SKM-1 (cell line): ENCODE measurements at regions not wholly inside any gene's neighbourhood (a gene's known extent, or its start where the extent isn't known, plus 50 kb on each side); places are given as distances from the start of the nearest gene placed in this dataset.
"Not testable (repeated sequence)": the region's sequence is repeated elsewhere in the genome, so short reads cannot be mapped to it uniquely, and the experiment has no call there.

Source experiments
- DNase-seq: peaks from one replicate; lab custom pipeline; 2025; ENCODE audit not compliant: unreplicated experiment; lab: John Stamatoyannopoulos, UW

DNA sequence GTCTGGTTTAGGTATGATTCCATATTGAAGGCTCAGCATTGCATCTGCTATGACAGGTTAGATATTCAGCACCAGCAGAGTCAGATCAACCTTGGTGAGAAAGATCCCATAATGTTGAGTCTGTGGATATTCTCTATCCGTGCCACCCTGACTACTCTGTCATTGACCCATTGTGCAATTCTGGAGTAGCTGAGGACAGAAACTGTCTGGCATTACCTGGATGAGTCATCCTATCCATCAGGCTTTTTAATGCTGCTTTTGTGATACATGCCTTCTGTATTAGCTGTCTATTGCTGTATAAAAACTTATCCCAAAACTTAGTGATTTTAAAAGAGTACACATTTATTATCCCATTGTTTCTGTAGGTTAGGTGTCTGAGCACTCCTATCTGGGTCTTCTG, 189.1 kb upstream of the FAT3 start:
- no peak for DNase-seq

DNA sequence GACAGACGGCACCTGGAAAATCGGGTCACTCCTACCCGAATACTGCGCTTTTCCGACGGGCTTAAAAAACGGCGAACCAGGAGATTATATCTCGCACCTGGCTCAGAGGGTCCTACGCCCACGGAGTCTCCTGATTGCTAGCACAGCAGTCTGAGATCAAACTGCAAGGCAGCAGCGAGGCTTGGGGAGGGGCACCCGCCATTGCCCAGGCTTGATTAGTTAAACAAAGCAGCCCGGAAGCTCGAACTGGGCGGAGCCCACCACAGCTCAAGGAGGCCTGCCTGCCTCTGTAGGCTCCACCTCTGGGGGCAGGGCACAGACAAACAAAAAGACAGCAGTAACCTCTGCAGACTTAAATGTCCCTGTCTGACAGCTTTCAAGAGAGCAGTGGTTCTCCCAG, 197.5 kb upstream of the FAT3 start:
- not testable (repeated sequence) for DNase-seq

DNA sequence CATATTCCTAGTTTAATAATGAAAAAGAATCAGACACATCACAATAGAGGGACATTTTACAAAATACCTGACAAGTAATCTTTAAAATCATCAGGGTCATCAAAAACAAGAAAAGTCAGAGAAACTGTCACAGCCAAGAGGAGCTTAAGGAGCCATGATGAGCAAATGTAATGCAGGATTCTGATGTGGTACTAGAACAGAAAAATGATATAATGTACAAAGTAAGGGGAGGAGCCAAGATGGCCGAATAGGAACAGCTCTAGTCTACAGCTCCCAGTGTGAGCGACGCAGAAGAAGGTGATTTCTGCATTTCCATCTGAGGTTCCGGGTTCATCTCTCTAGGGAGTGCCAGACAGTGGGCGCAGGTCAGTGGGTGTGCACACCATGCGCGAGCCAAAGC, 198.0 kb upstream of the FAT3 start:
- DNase-seq = no peak

DNA sequence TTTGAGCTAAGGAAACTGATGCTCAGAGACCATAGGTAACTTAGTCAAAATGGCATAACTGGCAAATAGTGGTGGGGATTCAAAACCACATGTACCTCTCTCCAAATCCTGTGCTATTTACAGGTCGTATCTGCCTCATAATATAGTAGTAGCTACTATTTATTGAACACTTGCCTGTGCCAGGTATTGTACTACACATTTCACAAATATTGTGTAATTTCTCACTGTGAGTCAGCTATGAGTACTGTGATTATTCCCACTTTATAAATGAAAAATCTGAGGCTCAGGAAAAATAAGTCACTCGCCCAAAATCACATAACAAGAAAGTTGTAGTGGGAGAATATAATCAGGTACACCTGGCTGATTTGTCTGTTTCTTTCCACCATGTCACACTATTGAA, 199.8 kb upstream of the FAT3 start:
- no peak for DNase-seq

DNA sequence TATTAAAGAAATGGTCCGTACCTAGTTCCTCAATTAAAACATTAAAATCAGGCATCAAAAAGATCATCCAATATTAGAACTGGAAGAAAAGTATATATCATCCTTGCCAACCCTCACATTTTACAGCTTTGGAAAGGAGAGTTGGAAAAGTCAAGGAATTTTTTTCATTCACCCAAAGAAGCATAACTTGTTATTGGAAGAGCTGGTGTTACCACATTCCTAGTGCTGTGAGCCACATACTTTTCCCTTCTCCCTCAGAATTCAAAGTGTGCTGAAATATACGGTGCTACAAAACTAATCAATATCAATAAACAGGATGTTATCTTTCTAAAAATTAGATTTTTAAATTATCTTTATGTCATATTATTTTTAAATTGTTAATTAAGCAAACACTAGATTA, 202.1 kb upstream of the FAT3 start:
- no peak for DNase-seq

DNA sequence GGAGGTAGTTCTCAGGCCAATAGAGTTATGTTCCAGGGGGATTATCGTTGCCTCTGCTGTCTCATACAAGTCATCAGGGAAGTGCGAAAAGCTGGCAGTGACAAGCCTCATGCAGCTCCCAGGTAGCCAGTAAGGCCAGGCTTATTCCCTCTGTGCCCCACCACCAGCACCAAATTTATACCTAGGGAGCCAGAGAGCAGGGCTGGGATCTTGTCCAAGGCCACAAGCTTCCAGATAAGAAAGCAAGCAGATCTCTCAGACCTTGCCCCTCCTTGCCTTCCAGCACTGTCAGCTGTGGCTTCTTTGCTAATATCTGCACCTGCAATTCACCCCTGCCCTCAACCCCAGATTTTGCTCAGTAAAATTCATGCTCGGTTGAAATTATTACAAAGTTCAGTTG, 206.3 kb upstream of the FAT3 start:
- DNase-seq = no peak

- no peak for DNase-seq
Observed at GRCh38 chr11:92008249-92008648, 216.4 kb upstream of the FAT3 start.

DNA sequence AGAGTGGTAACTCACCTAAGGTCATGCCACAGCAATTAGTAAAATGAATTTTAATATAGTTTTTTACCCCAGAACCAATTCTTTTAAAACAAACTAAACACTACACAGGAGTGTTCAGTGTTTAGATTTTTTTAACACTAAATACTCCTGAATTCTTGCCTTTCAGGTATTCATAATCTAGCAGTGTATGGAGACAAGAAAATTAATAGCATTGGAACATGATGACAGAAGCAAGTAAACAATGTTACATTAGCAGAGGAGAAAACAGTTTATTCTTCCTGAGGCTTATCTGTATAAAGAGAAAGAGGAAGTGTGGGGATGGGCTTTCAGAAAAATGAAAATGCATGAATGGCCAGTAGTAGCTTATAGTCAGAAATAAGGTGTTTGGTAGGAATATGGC, 222.1 kb upstream of the FAT3 start:
- DNase-seq = no peak

DNA sequence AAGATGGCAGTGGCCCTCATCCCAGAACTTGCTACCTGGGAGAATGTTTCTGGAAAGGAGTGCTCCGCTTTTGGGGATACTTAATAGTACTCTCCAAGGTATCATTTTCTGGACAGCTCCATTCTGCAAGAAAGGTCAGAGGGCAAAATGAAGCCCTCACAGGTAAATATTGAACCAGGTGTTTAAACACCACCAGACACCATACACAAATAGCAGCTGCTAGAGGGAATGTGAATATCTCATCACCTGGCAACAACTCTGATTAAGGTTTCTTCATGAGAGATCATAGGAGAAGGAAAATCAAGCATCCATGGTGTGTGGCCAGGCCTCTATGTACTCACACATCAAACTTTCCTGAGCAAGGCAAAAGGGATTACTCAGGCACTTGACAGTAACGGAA, 226.1 kb upstream of the FAT3 start:
- no peak for DNase-seq

GRCh38 chr11:91997226-91997625, 227.4 kb upstream of the FAT3 start:
- no peak for DNase-seq

- DNase-seq = no peak
Observed at GRCh38 chr11:91996526-91996925, 228.1 kb upstream of the FAT3 start.

DNA sequence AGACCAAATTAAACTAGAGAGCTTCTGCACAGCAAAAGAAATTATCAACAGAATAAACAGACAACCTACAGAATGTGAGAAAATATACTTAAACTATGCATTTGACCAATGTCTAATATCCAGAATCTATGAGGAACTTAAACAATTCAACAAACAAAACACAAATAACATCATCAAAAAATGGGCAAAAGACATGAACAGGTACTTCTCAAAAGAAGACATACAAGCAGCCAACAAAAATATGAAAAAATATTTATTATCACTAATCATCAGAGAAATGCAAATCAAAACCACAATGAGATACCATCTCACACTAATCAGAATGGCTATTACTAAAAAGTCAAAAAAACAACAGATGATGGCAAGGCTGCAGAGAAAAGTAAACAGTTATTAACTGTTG, 236.2 kb upstream of the FAT3 start:
- DNase-seq = not testable (repeated sequence)

- DNase-seq = no peak
Observed at GRCh38 chr11:91986218-91986617, 238.4 kb upstream of the FAT3 start.

DNA sequence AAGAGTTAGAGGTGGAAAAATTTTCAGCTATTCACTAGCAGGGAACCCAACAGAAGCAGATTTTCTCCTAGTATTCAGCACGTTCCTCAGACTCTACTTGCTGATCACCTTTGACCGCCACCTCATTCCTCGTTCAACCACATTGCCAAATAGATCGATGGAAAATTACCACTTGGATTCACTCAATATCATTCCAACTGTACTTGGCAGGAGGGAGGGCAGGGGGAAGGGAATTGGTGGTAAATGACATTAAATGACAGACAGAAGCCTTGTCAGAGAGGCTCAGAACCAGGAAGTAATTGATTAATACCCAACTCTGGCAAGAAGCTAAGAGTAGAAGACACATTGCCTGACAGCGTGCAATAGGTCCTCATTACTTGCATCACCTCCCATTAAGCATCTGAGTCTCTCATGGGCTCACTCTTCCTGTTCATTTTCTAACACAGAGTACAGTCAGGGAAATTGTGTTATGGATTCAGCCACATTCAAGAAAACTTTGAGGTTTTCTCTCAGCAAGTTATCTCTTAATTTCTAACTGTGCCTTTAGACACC, 240.5 kb upstream of the FAT3 start:
- no peak for DNase-seq

DNA sequence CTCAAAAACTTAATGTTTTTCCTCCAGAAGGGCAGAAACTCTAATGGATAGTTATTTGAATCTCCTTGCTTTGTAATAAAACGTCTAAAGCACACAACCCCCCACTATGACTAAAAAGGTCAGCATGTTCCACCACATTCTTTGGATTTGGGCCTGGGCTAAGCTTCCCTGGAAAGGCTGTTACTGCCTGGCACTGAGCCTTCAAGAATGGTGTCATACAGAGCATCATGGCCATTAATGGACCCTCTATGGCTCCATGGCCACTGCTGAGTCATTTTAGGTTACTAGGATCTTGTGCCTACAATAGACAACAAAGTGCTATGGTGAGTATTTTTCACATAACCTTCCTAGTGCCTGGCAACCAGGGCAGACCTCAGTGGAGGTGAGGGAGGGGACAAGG, 242.6 kb upstream of the FAT3 start:
- DNase-seq = no peak

DNA sequence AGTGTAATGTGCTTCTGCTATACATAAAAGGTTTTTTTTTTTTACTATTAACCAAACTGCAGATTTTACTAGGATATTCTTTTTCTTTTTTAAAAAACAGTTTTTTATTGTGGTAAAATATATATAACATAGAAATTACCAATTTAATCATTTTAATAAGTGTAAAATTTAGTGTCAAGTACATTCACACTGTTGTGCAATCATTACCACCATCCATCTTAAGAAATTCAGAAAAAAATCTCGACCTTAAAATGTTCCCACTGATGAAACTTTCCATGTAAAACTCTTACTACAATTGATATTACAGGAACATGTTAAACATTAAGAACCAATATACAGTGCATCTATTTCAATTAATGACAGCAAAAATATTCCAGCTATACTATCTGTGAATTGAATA, 244.8 kb upstream of the FAT3 start:
- no peak for DNase-seq

DNA sequence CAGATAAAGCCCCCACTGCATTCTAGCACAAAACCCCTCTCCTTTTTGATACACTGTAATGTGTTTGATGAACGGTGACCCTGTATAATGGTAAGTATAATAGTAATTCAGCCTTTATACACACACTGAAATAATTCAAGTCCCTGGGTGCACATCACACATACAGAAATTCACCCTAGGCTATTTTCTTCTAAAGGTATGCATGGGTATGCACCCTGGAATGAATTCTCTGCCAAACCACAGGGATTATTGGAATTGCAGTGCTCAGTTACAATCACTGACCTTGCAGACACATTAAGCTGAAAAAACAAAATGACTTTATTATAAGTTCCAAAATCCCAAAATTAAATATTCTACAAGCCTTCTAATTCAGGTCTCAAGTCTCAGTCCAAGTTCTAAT, 245.9 kb upstream of the FAT3 start:
- no peak for DNase-seq

DNA sequence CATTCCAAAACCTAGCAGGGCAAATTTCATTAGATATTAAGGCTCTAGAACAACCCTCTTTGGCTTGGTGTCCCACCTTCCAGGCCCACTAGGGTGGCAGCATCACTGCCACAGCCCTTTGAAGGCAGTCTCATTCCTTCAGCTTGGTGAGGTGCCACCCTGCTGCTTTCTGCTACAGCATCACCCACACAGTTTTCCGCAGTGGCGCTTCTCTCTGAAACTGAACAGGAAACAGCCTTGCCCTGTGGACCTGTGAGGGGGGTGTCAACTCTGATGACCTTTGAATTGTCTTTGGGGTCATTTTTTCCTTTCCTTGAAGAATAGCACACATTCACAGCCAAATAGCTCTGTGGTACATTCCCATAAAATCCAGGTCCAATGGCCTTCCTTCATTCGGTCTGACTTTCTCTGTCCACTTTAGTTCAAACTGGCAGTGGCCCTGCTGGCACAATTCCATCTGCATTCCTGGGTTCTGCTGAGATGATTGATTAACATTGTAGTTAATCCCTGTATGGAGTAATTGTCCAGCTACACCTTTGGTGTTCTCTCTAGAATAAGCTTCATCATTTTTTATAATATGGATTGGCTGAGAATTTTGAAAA, 251.9 kb upstream of the FAT3 start:
- DNase-seq = no peak

GRCh38 chr11:91970624-91971023, 254.0 kb upstream of the FAT3 start:
- no peak for DNase-seq

DNA sequence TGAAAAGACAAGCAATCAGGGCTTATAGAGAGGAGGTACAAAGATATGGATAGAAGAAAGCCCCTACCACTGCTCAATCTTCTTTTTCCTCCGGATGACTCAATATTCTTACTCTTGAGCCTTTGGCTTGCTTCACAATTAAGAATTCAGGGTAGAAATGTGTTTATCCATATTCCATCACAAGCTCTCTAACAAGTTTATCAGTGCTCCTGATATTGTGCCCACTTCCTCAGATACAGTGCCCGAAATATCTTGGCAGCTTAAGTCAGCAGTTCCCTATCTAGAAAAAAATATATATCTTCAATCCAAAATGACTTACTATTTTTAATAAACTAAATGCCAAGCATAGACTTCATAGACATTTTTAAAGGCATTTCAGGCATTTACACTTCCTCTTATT, 255.1 kb upstream of the FAT3 start:
- no peak for DNase-seq

DNA sequence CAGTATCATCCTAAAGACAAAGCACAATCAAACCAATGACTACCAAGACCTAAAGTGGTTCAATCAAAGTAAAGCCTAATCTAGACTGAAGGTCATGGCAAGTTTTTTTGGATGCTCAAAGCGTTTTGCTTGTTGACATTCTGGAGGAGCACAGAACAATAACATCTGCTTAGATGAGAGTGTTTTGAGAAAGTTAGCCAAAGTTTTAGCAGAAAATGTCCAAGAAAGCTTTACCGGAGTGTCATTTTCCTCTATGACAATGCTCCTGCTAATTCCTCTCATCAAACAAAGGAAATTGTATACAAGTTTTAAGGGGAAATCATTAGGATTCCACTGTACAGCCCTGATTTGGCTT, 256.9 kb upstream of the FAT3 start:
- DNase-seq = no peak

DNA sequence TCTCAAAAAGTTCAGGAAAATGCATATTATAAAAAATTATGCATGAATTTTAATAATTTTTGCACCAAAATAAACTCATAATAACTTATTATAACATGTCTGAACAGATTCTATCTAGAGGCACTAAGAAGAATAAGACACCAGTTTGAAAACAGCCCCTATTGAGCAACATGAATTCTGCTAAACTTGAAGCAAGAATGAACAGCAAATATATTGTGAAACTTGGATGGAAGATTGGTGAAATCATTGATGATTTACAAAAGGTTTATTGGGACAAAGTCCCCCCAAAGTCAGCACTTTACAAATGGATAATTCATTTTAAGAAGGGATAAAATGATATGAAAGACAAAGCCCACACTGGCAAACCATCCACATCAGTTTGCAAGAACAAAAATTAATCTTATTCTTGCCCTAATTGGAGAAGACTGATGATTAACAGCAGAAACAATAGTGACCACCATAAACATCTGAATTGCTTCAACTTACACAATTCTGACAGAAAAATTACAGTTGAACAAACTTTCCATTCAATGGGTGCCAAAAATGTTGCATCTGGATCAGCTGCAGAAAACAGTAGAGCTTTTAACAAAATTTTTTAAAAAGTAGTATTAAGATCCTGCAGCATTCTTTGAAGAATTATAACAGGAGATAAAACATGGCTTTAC, 257.5 kb upstream of the FAT3 start:
- DNase-seq = no peak

- DNase-seq = no peak
Observed at GRCh38 chr11:91966368-91966767, 258.2 kb upstream of the FAT3 start.
